GM18502 (cell line): ENCODE measurements at regions not wholly inside any gene's neighbourhood (a gene's known extent, or its start where the extent isn't known, plus 50 kb on each side); places are given as distances from the start of the nearest gene placed in this dataset.

Experiments used
- ATAC-seq: cut with Tn5 transposase; IDR thresholded peaks from one replicate; pipeline ENCODE4 v1.9.1; 2021; ENCODE audit warnings: mild to moderate bottlenecking; ENCODE audit not compliant: unreplicated experiment, poor library complexity

- ATAC-seq, result no peak
Measured at GRCh38 chr6:112690497-112691202, 343.5 kb downstream of the RFPL4B start.

- ATAC-seq, result no peak
Measured at GRCh38 chr6:112691289-112691688, 344.2 kb downstream of the RFPL4B start.

- ATAC-seq, result no peak
Measured at GRCh38 chr6:112695001-112695400, 347.9 kb downstream of the RFPL4B start.

- ATAC-seq, result no peak
Measured at GRCh38 chr6:112697265-112697664, 350.1 kb downstream of the RFPL4B start.

- no peak for ATAC-seq
Measured at GRCh38 chr6:112701201-112701600, 354.1 kb downstream of the RFPL4B start.

- no peak for ATAC-seq
Measured at GRCh38 chr6:112710710-112711109, 363.6 kb downstream of the RFPL4B start.

GRCh38 chr6:112713402-112713801, 366.3 kb downstream of the RFPL4B start:
- ATAC-seq, result no peak

- ATAC-seq, result no peak
Measured at GRCh38 chr6:112717401-112717800, 370.3 kb downstream of the RFPL4B start.

GRCh38 chr6:112717856-112718255, 370.7 kb downstream of the RFPL4B start:
- no peak for ATAC-seq

- ATAC-seq, result no peak
Measured at GRCh38 chr6:112725541-112726085, 378.5 kb downstream of the RFPL4B start.

GRCh38 chr6:112735129-112735528, 388.0 kb downstream of the RFPL4B start:
- no peak for ATAC-seq

- no peak for ATAC-seq
Measured at GRCh38 chr6:112739766-112740165, 392.6 kb downstream of the RFPL4B start.

GRCh38 chr6:112743323-112743722, 396.2 kb downstream of the RFPL4B start:
- no peak for ATAC-seq

- ATAC-seq, result no peak
Measured at GRCh38 chr6:112744827-112745226, 397.7 kb downstream of the RFPL4B start.

- no peak for ATAC-seq
Measured at GRCh38 chr6:112745765-112746164, 398.6 kb downstream of the RFPL4B start.

GRCh38 chr6:112749673-112750072, 402.5 kb downstream of the RFPL4B start:
- ATAC-seq, result no peak

GRCh38 chr6:112752305-112752704, 405.2 kb downstream of the RFPL4B start:
- no peak for ATAC-seq

GRCh38 chr6:112752791-112753190, 405.7 kb downstream of the RFPL4B start:
- ATAC-seq, result no peak

GRCh38 chr6:112760831-112761230, 413.7 kb downstream of the RFPL4B start:
- no peak for ATAC-seq

GRCh38 chr6:112761740-112762139, 414.6 kb downstream of the RFPL4B start:
- ATAC-seq, result no peak

GRCh38 chr6:112764377-112764776, 417.2 kb downstream of the RFPL4B start:
- ATAC-seq, result no peak

GRCh38 chr6:112770308-112770707, 423.2 kb downstream of the RFPL4B start:
- ATAC-seq, result no peak
